Tibial nerve (tissue), 4 donors: ENCODE measurements at regions not wholly inside any gene's neighbourhood (a gene's known extent, or its start where the extent isn't known, plus 50 kb on each side); places are given as distances from the start of the nearest gene placed in this dataset.
"Not testable (repeated sequence)": the region's sequence is repeated elsewhere in the genome, so short reads cannot be mapped to it uniquely, and the experiment has no call there.

Experiments used
- DNase-seq, 2 donors: peaks; one replicate each; pipeline ENCODE4 v3.0.0-alpha.2; 2019; ENCODE audit warnings: low spot score in 2 of 2
- H3K27ac ChIP-seq, 4 donors: fragments of 200-600 bp; sonication (generic) in 3 of 4; one replicate each; pipeline ENCODE4 v1.5.1; 2017 to 2019; ENCODE audit warnings: mild to moderate bottlenecking in 1 of 4
- H3K27me3 ChIP-seq, 2 donors: fragments of 200-600 bp; sonication (generic) in 1 of 2; one replicate each; pipeline versions ENCODE4 v1.5.1 to v1.6.0; 2017 to 2019
- H3K36me3 ChIP-seq, 3 donors: fragments of 200-600 bp; sonication (generic); one replicate each; pipeline ENCODE4 v1.5.1; 2018 to 2019
- H3K4me1 ChIP-seq, 4 donors: fragments of 200-600 bp; sonication (generic) in 3 of 4; one replicate each; pipeline ENCODE4 v1.5.1; 2017 to 2019
- H3K4me3 ChIP-seq, 4 donors: fragments of 200-600 bp; sonication (generic) in 3 of 4; one replicate each; pipeline ENCODE4 v1.5.1; 2017 to 2019; ENCODE audit warnings: mild to moderate bottlenecking in 1 of 4, moderate library complexity in 1 of 4
- H3K9me3 ChIP-seq, 4 donors: fragments of 200-600 bp; sonication (generic) in 3 of 4; one replicate each; pipeline ENCODE4 v1.5.1; 2017 to 2019
- CTCF ChIP-seq, 5 experiments: fragments of 200-600 bp in 3 of 5; fragments of 450-650 bp in 2 of 5; sonication (generic) in 3 of 5; IDR thresholded peaks; one replicate each; pipeline ENCODE4 v1.5.1; 2016 to 2019; ENCODE audit warnings: antibody characterized with exemption in 5 of 5, mild to moderate bottlenecking in 3 of 5, moderate library complexity in 2 of 5
- EP300 ChIP-seq, 2 donors: sonication (generic); formaldehyde crosslinking; IDR thresholded peaks; one replicate each; pipeline ENCODE4 v1.6.1; 2017; ENCODE audit warnings: antibody characterized with exemption in 2 of 2, mild to moderate bottlenecking in 1 of 2
- POLR2A ChIP-seq, 2 donors: fragments of 450-650 bp; IDR thresholded peaks; one replicate each; pipeline ENCODE4 v1.6.1; 2017; ENCODE audit warnings: antibody characterized with exemption in 2 of 2, mild to moderate bottlenecking in 2 of 2, moderate library complexity in 2 of 2
- WGBS, 2 donors: methylation state at CpG; one replicate each; pipeline ENCODE4 v1.1.5; 2018; 5-methylcytosine and 5-hydroxymethylcytosine counted together

- no peak for TF ChIP-seq EP300 (IDR thresholded peaks at IDR 0.05)
- TF ChIP-seq POLR2A (IDR thresholded peaks at IDR 0.05) = no peak
- no peak for TF ChIP-seq CTCF (IDR thresholded peaks at IDR 0.05)
- no peak overlapping the region for H3K4me3 ChIP-seq
- no peaks in the 10 kb centered on the region for H3K36me3 ChIP-seq
- no peaks in the 10 kb centered on the region for H3K9me3 ChIP-seq
- no peaks in the 10 kb centered on the region for H3K27me3 ChIP-seq
- H3K27ac ChIP-seq = no peak overlapping the region
- H3K4me1 ChIP-seq = no peaks in the 10 kb centered on the region
- no peak for DNase-seq
Observed at GRCh38 chr12:19666070-19666469, 226.8 kb downstream of the AEBP2 start.

GRCh38 chr12:19669793-19670192 lies 230.5 kb downstream of the AEBP2 start:
- Histone ChIP-seq H3K36me3 (no peaks in the 10 kb centered on the region), H3K4me3 (no peak overlapping the region), H3K27me3 (no peaks in the 10 kb centered on the region), H3K9me3 (no peaks in the 10 kb centered on the region), H3K27ac (no peak overlapping the region), H3K4me1 (no peaks in the 10 kb centered on the region)
- no peak for DNase-seq
- 100% methylated on average over 1 of the region's 1 CpG for WGBS, 2 donors
- TF ChIP-seq POLR2A (IDR thresholded peaks at IDR 0.05) (no peak), CTCF (IDR thresholded peaks at IDR 0.05) (no peak), EP300 (IDR thresholded peaks at IDR 0.05) (no peak)

GRCh38 chr12:19671695-19672094 lies 232.4 kb downstream of the AEBP2 start:
- no peak for DNase-seq
- no peak for TF ChIP-seq POLR2A (IDR thresholded peaks at IDR 0.05)
- TF ChIP-seq EP300 (IDR thresholded peaks at IDR 0.05) = no peak
- TF ChIP-seq CTCF (IDR thresholded peaks at IDR 0.05) = no peak
- H3K9me3 ChIP-seq = no peaks in the 10 kb centered on the region
- H3K4me3 ChIP-seq = no peak overlapping the region
- no peaks in the 10 kb centered on the region for H3K36me3 ChIP-seq
- no peaks in the 10 kb centered on the region for H3K27me3 ChIP-seq
- H3K4me1 ChIP-seq = no peaks in the 10 kb centered on the region
- no peak overlapping the region for H3K27ac ChIP-seq

GRCh38 chr12:19674437-19674836 lies 235.1 kb downstream of the AEBP2 start:
- no peak for DNase-seq
- TF ChIP-seq POLR2A (IDR thresholded peaks at IDR 0.05) (no peak), CTCF (IDR thresholded peaks at IDR 0.05) (no peak), EP300 (IDR thresholded peaks at IDR 0.05) (no peak)
- Histone ChIP-seq H3K27ac (no peak overlapping the region), H3K27me3 (no peaks in the 10 kb centered on the region), H3K9me3 (peaks cover 0 to 5% (median 0%) of the 10 kb centered on the region in 4 donors), H3K4me1 (no peaks in the 10 kb centered on the region), H3K36me3 (no peaks in the 10 kb centered on the region), H3K4me3 (no peak overlapping the region)
- 62 to 84% methylated on average over 3 of the region's 3 CpGs for WGBS, 2 donors

GRCh38 chr12:19675361-19675760 lies 236.1 kb downstream of the AEBP2 start:
- WGBS, 2 donors = 95 to 98% methylated on average over 2 of the region's 2 CpGs

GRCh38 chr12:19678501-19678900 lies 239.2 kb downstream of the AEBP2 start:
- not testable (repeated sequence) for H3K4me3 ChIP-seq, H3K4me1 ChIP-seq
- 83 to 91% methylated on average over 3 of the region's 3 CpGs for WGBS, 2 donors

More at GRCh38 chr12:19675361-19675760, 236.1 kb downstream of the AEBP2 start:
- Histone ChIP-seq H3K4me1 (no peaks in the 10 kb centered on the region), H3K4me3 (no peak overlapping the region), H3K27ac (no peak overlapping the region), H3K27me3 (no peaks in the 10 kb centered on the region), H3K9me3 (peaks cover 0 to 6% (median 0%) of the 10 kb centered on the region in 4 donors), H3K36me3 (no peaks in the 10 kb centered on the region)
- TF ChIP-seq EP300 (IDR thresholded peaks at IDR 0.05) (no peak), POLR2A (IDR thresholded peaks at IDR 0.05) (no peak), CTCF (IDR thresholded peaks at IDR 0.05) (no peak)
- DNase-seq = no peak

More at GRCh38 chr12:19678501-19678900, 239.2 kb downstream of the AEBP2 start:
- not testable (repeated sequence) for H3K27me3 ChIP-seq, DNase-seq, H3K27ac ChIP-seq, H3K9me3 ChIP-seq, H3K36me3 ChIP-seq
